Retinal pigment epithelial cell (primary cell): ENCODE measurements at regions not wholly inside any gene's neighbourhood (a gene's known extent, or its start where the extent isn't known, plus 50 kb on each side); places are given as distances from the start of the nearest gene placed in this dataset.

Experiments used
- DNase-seq: peaks from one replicate; pipeline ENCODE4 v3.0.0-alpha.2; 2010; ENCODE audit warnings: low read depth
- H3K4me3 ChIP-seq: 2 replicates; pipeline ENCODE4 v1.5.1; 2011; ENCODE audit warnings: mild to moderate bottlenecking, low read length, control low read depth, moderate library complexity
- CTCF ChIP-seq: conservative IDR thresholded peaks from 2 replicates; pipeline ENCODE4 v1.5.1; 2011; ENCODE audit warnings: low read depth, low read length, control low read depth, inconsistent platforms

DNA sequence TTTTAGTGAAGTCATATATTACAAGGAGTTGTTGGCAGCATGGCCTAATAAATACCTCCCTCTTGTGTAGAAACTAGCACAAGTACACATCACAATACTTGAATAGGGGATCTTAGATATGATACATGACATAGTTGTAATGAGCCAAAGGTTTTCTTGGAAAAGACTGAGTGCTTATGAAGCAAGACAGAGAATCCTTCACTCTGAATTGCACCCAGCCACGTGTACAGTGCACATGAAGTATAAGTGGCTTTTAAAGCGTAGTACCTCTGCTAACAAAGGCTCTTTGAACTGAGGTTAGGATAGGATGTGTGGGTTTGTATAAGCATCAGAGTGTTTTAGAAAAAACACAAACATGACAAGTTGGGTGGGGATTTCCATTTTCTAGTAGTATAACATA is 145.5 kb upstream of the STMND1 start:
- TF ChIP-seq CTCF = no peak
- H3K4me3 ChIP-seq = no peak overlapping the region
- no peak for DNase-seq

- no peak for TF ChIP-seq CTCF
- no peak for DNase-seq
- no peak overlapping the region for H3K4me3 ChIP-seq
Observed at GRCh38 chr6:16955899-16956298, 146.0 kb upstream of the STMND1 start.

- TF ChIP-seq CTCF = no peak
- DNase-seq = no peak
- no peak overlapping the region for H3K4me3 ChIP-seq
Observed at GRCh38 chr6:16953905-16954304, 147.9 kb upstream of the STMND1 start.

- no peak for TF ChIP-seq CTCF
- DNase-seq = no peak
- no peak overlapping the region for H3K4me3 ChIP-seq
Observed at GRCh38 chr6:16953446-16953845, 148.4 kb upstream of the STMND1 start.

DNA sequence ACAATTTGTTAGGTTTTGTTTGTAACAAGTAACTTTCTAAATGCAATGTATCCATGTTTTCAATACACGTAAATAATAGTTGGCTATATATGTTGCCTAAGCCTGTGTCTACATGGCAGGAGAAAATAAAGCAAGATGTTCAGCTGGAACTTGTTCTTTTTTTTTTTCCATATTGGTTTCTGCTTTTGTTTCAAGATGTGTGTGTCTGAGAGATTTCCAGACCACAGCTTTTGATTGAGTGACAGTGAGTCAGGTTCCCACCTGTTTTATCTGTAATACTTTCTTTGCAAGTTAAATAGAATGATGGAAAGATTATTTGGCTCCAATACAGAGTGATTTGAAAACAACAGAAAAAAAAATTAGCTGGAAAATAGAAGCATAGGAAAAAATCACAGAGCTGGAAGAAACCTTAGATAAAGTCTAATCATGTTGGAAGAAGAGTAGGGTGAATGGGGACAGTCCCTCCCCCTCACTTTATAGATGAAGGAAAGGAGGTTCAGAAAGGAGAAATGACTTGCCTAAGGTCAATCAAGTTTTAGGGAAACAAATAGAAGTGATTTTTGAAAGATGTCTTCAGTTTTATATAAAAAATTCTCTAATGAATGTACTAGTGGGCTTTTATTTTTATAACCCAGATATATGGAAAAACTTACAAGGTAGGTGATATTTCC is 150.9 kb upstream of the STMND1 start:
- no peak for DNase-seq
- H3K4me3 ChIP-seq = no peak overlapping the region
- TF ChIP-seq CTCF = no peak

GRCh38 chr6:16950302-16950701 is 151.5 kb upstream of the STMND1 start:
- H3K4me3 ChIP-seq = no peak overlapping the region
- no peak for DNase-seq
- no peak for TF ChIP-seq CTCF

GRCh38 chr6:16949716-16950115 is 152.1 kb upstream of the STMND1 start:
- no peak for TF ChIP-seq CTCF
- DNase-seq = no peak
- H3K4me3 ChIP-seq = no peak overlapping the region
